SH-SY5Y (cell line): ENCODE measurements at regions not wholly inside any gene's neighbourhood (a gene's known extent, or its start where the extent isn't known, plus 50 kb on each side); places are given as distances from the start of the nearest gene placed in this dataset.
A peak's percentile ranks its signal among the peaks of the same experiment; 100 is the strongest.

Source experiments
- GATA2 ChIP-seq: IDR thresholded peaks from 2 replicates; pipeline ENCODE4 v1.6.1; 2011; ENCODE audit warnings: mild to moderate bottlenecking, low read depth, low read length
- GATA3 ChIP-seq: IDR thresholded peaks from 2 replicates; pipeline ENCODE4 v1.6.1; 2011; ENCODE audit warnings: low read depth, mild to moderate bottlenecking, low read length, moderate library complexity

DNA sequence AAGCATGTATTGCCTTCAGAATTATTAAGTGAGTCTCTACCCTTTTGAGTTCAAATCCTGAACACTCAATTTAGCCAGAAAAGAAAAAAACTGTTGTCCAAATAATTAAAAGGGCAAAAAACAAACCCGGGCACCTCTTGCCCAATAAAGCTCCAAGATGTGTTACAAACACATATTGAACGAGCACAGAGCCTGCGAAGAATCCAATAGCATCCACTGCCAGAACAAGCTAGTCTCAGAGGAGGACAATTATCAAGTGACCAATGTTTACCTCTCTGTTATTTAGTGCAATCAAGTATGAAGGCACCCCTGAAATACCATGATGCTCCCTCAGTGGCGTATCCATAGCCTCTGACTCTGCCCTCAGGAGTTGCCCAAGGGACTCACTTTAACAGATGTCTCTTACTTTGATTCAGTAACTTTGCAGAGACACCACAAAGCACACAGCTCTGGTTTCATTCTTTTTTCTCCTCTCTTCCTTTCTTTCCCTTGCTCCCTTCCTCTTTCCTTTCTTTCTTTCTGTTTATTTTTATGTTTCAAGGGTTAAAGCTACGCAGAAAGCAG, 93.5 kb upstream of the SPATS2L start:
- TF ChIP-seq GATA2 (no peak), GATA3 (no peak)

DNA sequence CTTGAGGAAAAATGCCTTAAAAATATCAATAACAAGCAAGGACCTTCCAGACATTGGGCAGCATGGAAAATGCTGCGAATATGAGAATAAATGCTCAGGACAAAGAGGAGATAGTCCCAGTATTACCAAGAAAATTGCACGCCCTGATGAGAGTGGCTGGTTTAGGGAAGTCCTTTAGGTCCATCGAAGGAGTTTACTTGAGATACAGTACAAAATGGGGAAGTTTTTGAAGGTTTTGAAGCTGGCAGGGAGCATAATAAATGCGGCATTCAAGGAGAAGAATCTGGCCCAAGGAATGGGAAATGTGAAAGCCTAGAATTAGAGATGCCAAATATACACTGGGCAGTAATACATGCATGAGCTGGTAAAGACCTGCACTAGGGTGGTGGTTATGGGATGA, 90.2 kb upstream of the SPATS2L start:
- no peak for TF ChIP-seq GATA3
- no peak for TF ChIP-seq GATA2

DNA sequence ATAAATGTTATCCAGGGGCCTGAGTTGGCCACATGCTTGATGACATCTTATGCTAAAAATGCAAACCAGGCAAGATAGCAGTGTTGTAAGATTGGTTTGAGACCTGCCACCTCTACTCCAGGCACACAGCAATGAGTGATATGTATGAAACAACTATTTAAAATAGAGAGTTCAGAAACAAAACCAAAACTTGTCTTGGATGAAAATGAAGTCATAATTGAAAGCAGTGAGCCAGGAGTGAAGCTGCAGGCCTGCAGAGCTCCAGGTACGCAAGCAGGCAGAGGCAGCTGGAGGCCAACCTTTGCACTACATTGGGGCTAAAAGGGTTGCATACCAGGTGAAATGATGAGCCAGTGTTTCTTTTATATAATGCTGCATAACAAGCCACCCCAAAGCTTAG, 89.2 kb upstream of the SPATS2L start:
- no peak for TF ChIP-seq GATA3
- no peak for TF ChIP-seq GATA2

GRCh38 chr2:200218645-200219044, 87.8 kb upstream of the SPATS2L start:
- TF ChIP-seq GATA3 = no peak
- no peak for TF ChIP-seq GATA2

GRCh38 chr2:200219309-200220113, 87.0 kb upstream of the SPATS2L start:
- no peak for TF ChIP-seq GATA3
- TF ChIP-seq GATA2 = no peak

- TF ChIP-seq GATA3 = no peak
- TF ChIP-seq GATA2 = no peak
These were observed 86.2 kb upstream of the SPATS2L start for GRCh38 chr2:200220251-200220650.

GRCh38 chr2:200221055-200221955, 85.2 kb upstream of the SPATS2L start:
- TF ChIP-seq GATA3 (no peak), GATA2 (no peak)

DNA sequence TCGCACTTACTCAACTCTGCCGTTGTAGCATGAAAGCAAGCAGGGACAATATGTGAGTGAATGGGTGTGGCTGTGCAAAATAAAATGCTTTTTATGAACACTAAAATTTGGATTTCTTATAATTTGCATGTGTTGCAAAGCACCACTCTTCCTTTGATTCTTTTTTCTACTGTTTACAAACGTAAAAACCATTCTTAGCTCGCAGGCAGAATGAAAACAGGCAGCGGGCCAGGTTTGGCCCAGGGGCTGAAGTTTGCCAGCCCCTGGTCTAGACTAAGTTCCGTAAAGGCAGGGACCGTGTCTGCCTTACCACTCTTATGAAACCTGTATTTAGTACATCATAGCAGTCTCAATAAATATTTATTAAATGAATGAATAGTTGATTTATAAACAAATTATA, 83.7 kb upstream of the SPATS2L start:
- TF ChIP-seq GATA2 = no peak
- TF ChIP-seq GATA3 = no peak

- no peak for TF ChIP-seq GATA2
- TF ChIP-seq GATA3 = no peak
These were observed 83.2 kb upstream of the SPATS2L start for GRCh38 chr2:200223205-200223784.

DNA sequence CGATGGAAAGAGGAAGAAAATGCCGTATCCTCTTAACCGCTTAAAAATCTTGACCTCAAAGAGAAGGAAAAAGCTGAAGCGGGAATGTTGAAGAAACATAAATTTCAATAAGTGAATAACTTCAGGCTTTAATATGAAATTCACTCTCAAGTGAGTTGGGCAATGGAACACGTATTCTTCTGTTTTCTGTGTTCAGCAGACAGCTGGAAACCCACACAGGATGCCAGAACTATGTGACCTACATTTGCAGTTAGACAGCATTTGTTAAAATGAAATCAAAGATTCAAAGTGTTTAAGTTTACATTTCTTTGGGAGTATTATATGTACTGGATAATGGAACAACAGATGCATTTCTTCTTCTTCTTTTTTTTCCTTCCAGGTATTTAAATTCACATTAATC, 80.5 kb upstream of the SPATS2L start:
- TF ChIP-seq GATA3 (no peak), GATA2 (no peak)

DNA sequence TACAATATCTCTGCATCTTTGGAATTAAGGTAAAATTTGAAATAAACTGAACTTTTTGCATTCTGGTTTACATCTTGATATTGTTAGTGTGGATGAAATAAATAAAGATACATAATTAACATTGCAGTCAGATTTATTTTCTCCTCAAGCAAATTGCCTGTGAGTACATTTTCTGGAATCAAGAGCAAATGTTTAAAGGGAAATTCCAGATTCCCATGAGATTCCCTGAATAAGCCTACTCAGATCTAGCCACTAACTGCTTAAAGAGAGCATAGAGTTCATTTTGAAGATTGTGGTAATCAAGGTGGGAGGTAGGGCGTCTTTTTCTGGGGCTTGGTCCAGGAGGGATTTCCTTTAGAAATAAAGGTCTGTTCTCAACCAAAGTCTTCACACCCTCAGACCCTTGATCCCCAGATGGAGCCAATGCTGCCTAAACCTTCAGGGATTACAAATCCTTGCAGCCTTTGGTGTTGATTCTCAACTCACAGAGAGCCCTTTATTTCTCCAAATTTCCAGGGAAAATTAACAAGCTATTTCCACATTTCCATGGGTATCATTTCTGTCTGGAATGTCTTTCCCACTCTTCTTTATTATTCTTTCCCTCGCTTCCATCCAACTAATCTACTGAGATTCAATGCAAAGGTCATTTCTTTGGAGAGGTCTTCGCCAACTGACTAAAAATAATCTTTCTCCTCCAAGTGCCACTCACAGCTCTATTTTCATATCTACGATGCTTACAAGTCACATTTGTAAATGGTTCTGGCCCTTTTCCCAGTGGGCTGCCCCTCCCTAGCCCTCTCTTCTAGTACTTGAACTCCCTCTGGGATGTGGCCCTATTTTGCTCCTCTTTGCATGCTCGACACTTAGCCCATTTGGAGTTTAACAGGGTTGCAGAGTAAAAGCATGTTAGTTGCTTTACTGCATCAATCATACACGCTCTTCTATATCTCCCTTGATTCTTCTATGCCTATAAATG, 79.8 kb upstream of the SPATS2L start:
- TF ChIP-seq GATA3 (no peak), GATA2 (no peak)

DNA sequence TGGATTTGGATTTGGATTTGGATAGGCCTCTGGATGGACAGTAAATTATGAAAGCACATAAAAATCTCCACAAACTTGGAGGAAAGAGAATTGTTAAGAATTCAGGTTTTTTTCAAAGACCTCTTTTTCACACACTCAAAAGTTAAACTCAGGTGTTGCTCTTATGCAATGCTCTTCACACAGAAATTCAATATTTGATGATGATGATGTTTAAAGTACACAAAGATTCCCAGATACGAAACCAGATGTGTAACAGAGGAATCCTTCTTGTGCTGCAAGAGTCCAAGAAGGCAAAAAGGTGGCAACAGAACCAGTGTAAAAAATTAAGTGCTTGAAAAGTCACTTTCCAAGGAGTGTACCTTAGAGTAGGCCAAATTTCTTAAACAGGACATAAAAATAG, 75.8 kb upstream of the SPATS2L start:
- no peak for TF ChIP-seq GATA2
- TF ChIP-seq GATA3 = no peak

- TF ChIP-seq GATA3 = no peak
- no peak for TF ChIP-seq GATA2
These were observed 71.0 kb upstream of the SPATS2L start for GRCh38 chr2:200235533-200235932.

GRCh38 chr2:200239216-200239615, 67.3 kb upstream of the SPATS2L start:
- TF ChIP-seq GATA3 (peak; percentile 83), GATA2 (peak; percentile 89)
